GM19372 (cell line): ENCODE measurements at regions not wholly inside any gene's neighbourhood (a gene's known extent, or its start where the extent isn't known, plus 50 kb on each side); places are given as distances from the start of the nearest gene placed in this dataset.
"Not testable (repeated sequence)": the region's sequence is repeated elsewhere in the genome, so short reads cannot be mapped to it uniquely, and the experiment has no call there.

Experiments used
- ATAC-seq: cut with Tn5 transposase; IDR thresholded peaks from one replicate; pipeline ENCODE4 v1.9.1; 2021; ENCODE audit warnings: mild to moderate bottlenecking, low read depth, moderate library complexity; ENCODE audit not compliant: unreplicated experiment

GRCh38 chr1:184889166-184889565 is 85.1 kb downstream of the NIBAN1 start:
- no peak for ATAC-seq

GRCh38 chr1:184888505-184888904 is 85.8 kb downstream of the NIBAN1 start:
- ATAC-seq = no peak

GRCh38 chr1:184882957-184883815 is 91.1 kb downstream of the NIBAN1 start:
- ATAC-seq = peak; percentile 28

- peak; percentile 55 for ATAC-seq
Measured at GRCh38 chr1:184881941-184882913, 92.1 kb downstream of the NIBAN1 start.

- ATAC-seq = no peak
Measured at GRCh38 chr1:184879876-184880557, 94.3 kb downstream of the NIBAN1 start.

GRCh38 chr1:184878602-184879001 is 95.7 kb downstream of the NIBAN1 start:
- no peak for ATAC-seq

- no peak for ATAC-seq
Measured at GRCh38 chr1:184878002-184878401, 96.3 kb downstream of the NIBAN1 start.

- not testable (repeated sequence) for ATAC-seq
Measured at GRCh38 chr1:184876015-184876414, 98.3 kb downstream of the NIBAN1 start.

- no peak for ATAC-seq
Measured at GRCh38 chr1:184875218-184875617, 99.1 kb downstream of the NIBAN1 start.

GRCh38 chr1:184870319-184870718 is 104.0 kb downstream of the NIBAN1 start:
- ATAC-seq = no peak

GRCh38 chr1:184867866-184868689 is 106.2 kb downstream of the NIBAN1 start:
- no peak for ATAC-seq

- peak; percentile 97 for ATAC-seq
Measured at GRCh38 chr1:184866991-184867788, 107.1 kb downstream of the NIBAN1 start.

GRCh38 chr1:184866586-184866985 is 107.7 kb downstream of the NIBAN1 start:
- no peak for ATAC-seq

- ATAC-seq = no peak
Measured at GRCh38 chr1:184865831-184866230, 108.5 kb downstream of the NIBAN1 start.

- ATAC-seq = no peak
Measured at GRCh38 chr1:184861755-184862336, 107.2 kb upstream of the EDEM3 start.

GRCh38 chr1:184860985-184861754 is 106.5 kb upstream of the EDEM3 start:
- ATAC-seq = peak; percentile 58

GRCh38 chr1:184860535-184860934 is 105.9 kb upstream of the EDEM3 start:
- no peak for ATAC-seq
